H1 (cell line): ENCODE measurements at regions not wholly inside any gene's neighbourhood (a gene's known extent, or its start where the extent isn't known, plus 50 kb on each side); places are given as distances from the start of the nearest gene placed in this dataset.

ENCODE experiments used
- ATF2 ChIP-seq: IDR thresholded peaks from 2 replicates; pipeline ENCODE4 v1.6.1; 2012; ENCODE audit warnings: low read length, inconsistent platforms
- EP300 ChIP-seq, 2 experiments: IDR thresholded peaks; 1 replicate in 1 of 2; 2 replicates in 1 of 2; pipeline ENCODE4 v1.6.1; 2011 to 2012; ENCODE audit warnings: low read depth in 2 of 2, low read length in 2 of 2, mild to moderate bottlenecking in 2 of 2, borderline replicate concordance in 1 of 2, inconsistent platforms in 1 of 2, moderate library complexity in 1 of 2
- HDAC6 ChIP-seq: IDR thresholded peaks from one replicate; pipeline ENCODE4 v1.7.1; 2012; ENCODE audit warnings: low read depth, mild to moderate bottlenecking, inconsistent platforms, low read length, moderate library complexity
- JUN ChIP-seq: IDR thresholded peaks from 2 replicates; pipeline ENCODE4 v1.6.1; 2011; ENCODE audit warnings: low read depth, mild to moderate bottlenecking, improper control_type of control experiment, low read length
- NANOG ChIP-seq: IDR thresholded peaks from 2 replicates; pipeline ENCODE4 v1.6.1; 2011; ENCODE audit warnings: low read length, low read depth, mild to moderate bottlenecking, inconsistent platforms; ENCODE audit not compliant: insufficient read depth, poor library complexity, severe bottlenecking
- RFX5 ChIP-seq: IDR thresholded peaks from 2 replicates; pipeline ENCODE4 v1.6.1; 2011; ENCODE audit warnings: low read depth, low read length, improper control_type of control experiment, borderline replicate concordance
- SAP30 ChIP-seq: fragments of 300-600 bp; sonication (generic); IDR thresholded peaks from 2 replicates; pipeline ENCODE4 v1.7.1; 2012; ENCODE audit warnings: low read length, moderate library complexity, mild to moderate bottlenecking, inconsistent platforms; ENCODE audit not compliant: insufficient read depth, insufficient replicate concordance
- ZNF274 ChIP-seq: IDR thresholded peaks from 2 replicates; pipeline ENCODE4 v1.7.0; 2012; ENCODE audit warnings: low read length, borderline replicate concordance; ENCODE audit errors: extremely low read depth
- TF ChIP-seq, protein P1 (sequence below): fragments of 300-600 bp; sonication (generic); IDR thresholded peaks from 2 replicates; pipeline ENCODE4 v1.7.1; 2012; ENCODE audit warnings: low read length, moderate library complexity, mild to moderate bottlenecking, inconsistent platforms; ENCODE audit not compliant: insufficient replicate concordance

DNA sequence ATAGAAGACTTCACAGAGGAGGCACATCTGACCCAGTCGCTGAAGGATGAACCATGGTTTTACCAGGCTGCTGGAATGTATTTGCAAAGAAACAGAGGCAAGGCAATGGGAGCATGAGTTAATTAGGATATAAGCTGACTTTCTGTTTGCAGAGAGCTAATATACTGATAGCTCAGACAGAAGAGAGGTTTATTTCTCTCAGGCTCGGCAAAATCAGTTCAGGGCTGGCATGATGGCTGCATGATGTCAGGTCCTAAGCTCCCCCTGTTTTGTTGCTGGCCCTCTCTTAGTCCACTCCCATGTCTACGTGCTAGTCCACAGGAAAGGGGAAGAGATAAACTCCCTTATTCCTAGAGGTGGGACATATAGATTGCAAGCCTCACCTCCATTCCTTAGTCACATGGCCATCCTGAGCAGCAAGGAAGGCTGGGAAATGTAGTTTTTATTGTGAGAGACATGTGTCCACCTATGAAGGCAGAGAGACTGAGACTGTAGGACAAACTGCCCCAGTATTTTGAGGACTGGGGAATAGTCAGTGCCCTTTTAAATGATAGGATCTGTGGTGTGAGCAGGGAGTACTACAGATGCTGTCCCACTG is 224.5 kb downstream of the VRK1 start (continued):
- TF ChIP-seq, protein P1, sequence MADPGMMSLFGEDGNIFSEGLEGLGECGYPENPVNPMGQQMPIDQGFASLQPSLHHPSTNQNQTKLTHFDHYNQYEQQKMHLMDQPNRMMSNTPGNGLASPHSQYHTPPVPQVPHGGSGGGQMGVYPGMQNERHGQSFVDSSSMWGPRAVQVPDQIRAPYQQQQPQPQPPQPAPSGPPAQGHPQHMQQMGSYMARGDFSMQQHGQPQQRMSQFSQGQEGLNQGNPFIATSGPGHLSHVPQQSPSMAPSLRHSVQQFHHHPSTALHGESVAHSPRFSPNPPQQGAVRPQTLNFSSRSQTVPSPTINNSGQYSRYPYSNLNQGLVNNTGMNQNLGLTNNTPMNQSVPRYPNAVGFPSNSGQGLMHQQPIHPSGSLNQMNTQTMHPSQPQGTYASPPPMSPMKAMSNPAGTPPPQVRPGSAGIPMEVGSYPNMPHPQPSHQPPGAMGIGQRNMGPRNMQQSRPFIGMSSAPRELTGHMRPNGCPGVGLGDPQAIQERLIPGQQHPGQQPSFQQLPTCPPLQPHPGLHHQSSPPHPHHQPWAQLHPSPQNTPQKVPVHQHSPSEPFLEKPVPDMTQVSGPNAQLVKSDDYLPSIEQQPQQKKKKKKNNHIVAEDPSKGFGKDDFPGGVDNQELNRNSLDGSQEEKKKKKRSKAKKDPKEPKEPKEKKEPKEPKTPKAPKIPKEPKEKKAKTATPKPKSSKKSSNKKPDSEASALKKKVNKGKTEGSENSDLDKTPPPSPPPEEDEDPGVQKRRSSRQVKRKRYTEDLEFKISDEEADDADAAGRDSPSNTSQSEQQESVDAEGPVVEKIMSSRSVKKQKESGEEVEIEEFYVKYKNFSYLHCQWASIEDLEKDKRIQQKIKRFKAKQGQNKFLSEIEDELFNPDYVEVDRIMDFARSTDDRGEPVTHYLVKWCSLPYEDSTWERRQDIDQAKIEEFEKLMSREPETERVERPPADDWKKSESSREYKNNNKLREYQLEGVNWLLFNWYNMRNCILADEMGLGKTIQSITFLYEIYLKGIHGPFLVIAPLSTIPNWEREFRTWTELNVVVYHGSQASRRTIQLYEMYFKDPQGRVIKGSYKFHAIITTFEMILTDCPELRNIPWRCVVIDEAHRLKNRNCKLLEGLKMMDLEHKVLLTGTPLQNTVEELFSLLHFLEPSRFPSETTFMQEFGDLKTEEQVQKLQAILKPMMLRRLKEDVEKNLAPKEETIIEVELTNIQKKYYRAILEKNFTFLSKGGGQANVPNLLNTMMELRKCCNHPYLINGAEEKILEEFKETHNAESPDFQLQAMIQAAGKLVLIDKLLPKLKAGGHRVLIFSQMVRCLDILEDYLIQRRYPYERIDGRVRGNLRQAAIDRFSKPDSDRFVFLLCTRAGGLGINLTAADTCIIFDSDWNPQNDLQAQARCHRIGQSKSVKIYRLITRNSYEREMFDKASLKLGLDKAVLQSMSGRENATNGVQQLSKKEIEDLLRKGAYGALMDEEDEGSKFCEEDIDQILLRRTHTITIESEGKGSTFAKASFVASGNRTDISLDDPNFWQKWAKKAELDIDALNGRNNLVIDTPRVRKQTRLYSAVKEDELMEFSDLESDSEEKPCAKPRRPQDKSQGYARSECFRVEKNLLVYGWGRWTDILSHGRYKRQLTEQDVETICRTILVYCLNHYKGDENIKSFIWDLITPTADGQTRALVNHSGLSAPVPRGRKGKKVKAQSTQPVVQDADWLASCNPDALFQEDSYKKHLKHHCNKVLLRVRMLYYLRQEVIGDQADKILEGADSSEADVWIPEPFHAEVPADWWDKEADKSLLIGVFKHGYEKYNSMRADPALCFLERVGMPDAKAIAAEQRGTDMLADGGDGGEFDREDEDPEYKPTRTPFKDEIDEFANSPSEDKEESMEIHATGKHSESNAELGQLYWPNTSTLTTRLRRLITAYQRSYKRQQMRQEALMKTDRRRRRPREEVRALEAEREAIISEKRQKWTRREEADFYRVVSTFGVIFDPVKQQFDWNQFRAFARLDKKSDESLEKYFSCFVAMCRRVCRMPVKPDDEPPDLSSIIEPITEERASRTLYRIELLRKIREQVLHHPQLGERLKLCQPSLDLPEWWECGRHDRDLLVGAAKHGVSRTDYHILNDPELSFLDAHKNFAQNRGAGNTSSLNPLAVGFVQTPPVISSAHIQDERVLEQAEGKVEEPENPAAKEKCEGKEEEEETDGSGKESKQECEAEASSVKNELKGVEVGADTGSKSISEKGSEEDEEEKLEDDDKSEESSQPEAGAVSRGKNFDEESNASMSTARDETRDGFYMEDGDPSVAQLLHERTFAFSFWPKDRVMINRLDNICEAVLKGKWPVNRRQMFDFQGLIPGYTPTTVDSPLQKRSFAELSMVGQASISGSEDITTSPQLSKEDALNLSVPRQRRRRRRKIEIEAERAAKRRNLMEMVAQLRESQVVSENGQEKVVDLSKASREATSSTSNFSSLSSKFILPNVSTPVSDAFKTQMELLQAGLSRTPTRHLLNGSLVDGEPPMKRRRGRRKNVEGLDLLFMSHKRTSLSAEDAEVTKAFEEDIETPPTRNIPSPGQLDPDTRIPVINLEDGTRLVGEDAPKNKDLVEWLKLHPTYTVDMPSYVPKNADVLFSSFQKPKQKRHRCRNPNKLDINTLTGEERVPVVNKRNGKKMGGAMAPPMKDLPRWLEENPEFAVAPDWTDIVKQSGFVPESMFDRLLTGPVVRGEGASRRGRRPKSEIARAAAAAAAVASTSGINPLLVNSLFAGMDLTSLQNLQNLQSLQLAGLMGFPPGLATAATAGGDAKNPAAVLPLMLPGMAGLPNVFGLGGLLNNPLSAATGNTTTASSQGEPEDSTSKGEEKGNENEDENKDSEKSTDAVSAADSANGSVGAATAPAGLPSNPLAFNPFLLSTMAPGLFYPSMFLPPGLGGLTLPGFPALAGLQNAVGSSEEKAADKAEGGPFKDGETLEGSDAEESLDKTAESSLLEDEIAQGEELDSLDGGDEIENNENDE: no peak
- TF ChIP-seq JUN (no peak), RFX5 (no peak), EP300 (IDR thresholded peaks at IDR 0.05; ENCODE audit: borderline replicate concordance in 1 of 2, low read depth in 2 of 2, low read length in 2 of 2) (no peak), ZNF274 (no peak), SAP30 (no peak), NANOG (no peak), HDAC6 (no peak), ATF2 (no peak)
